ENCODE measurements at regions not wholly inside any gene's neighbourhood (a gene's known extent, or its start where the extent isn't known, plus 50 kb on each side); places are given as distances from the start of the nearest gene placed in this dataset.

GRCh38 chrX:124502166-124502565 is 155.8 kb downstream of the SH2D1A start:
- H3K4me1 ChIP-seq (ENCODE audit: control insufficient read depth, insufficient read depth, low read length), result no peaks in the 10 kb centered on the region
- FAIRE-seq (no peak), DNase-seq (ENCODE audit: low read depth, low spot score) (no peak), ATAC-seq (no peak)
- ChIA-PET RAD21 (ENCODE audit: unreplicated experiment) (interaction anchor here (2.1 to 2.8 kb wide), 2 partner anchors 9 to 13 kb away, joined by 8 to 16 read pairs; no protein-coding TSS in a partner anchor), CTCF (no interaction called here), SMC1A (ENCODE audit: uncharacterized antibody, unreplicated experiment) (interaction anchor here (1.3 to 7.4 kb wide), 2 partner anchors 9 to 14 kb away, joined by 4 to 44 read pairs; no protein-coding TSS in a partner anchor), POLR2A (no interaction called here)
- no peaks in the 10 kb centered on the region for H3K9me3 ChIP-seq (replicated peaks; ENCODE audit: control insufficient read depth, insufficient read depth, low read length)
- H2AFZ ChIP-seq (ENCODE audit: control insufficient read depth, low read depth, low read length), result no peak overlapping the region
- H3K9ac ChIP-seq (ENCODE audit: control insufficient read depth, insufficient read depth, low read length), result no peak overlapping the region
- no peak overlapping the region for H3K4me2 ChIP-seq (ENCODE audit: control insufficient read depth, insufficient read depth)
- no peak overlapping the region for H3K27ac ChIP-seq (ENCODE audit: control insufficient read depth, insufficient read depth)
- intact Hi-C loops (cut with micrococcal nuclease; ENCODE audit: unreplicated experiment) (no loop called here), in situ Hi-C loops (cut with MboI) (no loop called here)
- 0% methylated on average over 2 of the region's 2 CpGs for WGBS (ENCODE audit: insufficient coverage, insufficient replicate concordance, low lambda C conversion rate, missing lambda C conversion rate)
- no peaks in the 10 kb centered on the region; a peak in 1 of 4 replicates for H3K27me3 ChIP-seq (replicated peaks in 1 of 2; ENCODE audit: control insufficient read depth in 2 of 2, insufficient read depth in 2 of 2, low read length in 1 of 2)
- no peak overlapping the region for H3K4me3 ChIP-seq
- H3K79me2 ChIP-seq (ENCODE audit: control insufficient read depth, insufficient read depth, low read length), result no peaks in the 10 kb centered on the region
- no peaks in the 10 kb centered on the region for H4K20me1 ChIP-seq (ENCODE audit: control insufficient read depth, insufficient read depth)
- no peak for TF ChIP-seq HCFC1 (IDR thresholded peaks at IDR 0.05; ENCODE audit: low read length)
- TF ChIP-seq ATF7 (IDR thresholded peaks at IDR 0.05; ENCODE audit: low read depth), result 0 out of 2 replicates have a peak, but pooled peaks have one; percentile 31
- no peak for TF ChIP-seq KLF5 (IDR thresholded peaks at IDR 0.05; ENCODE audit: partially characterized antibody)
- peak; percentile 48; the same call in 1 of the 2 replicates for TF ChIP-seq DPF2 (IDR thresholded peaks at IDR 0.05)
- TF ChIP-seq SMAD5 (IDR thresholded peaks at IDR 0.05; ENCODE audit: low read depth), result no peak
- TF ChIP-seq HDAC2 (IDR thresholded peaks at IDR 0.05), result no peak
- TF ChIP-seq ASH2L (IDR thresholded peaks at IDR 0.05; ENCODE audit: borderline replicate concordance, low read depth), result no peak
- TF ChIP-seq ELK1 (IDR thresholded peaks at IDR 0.05; ENCODE audit: low read depth, low read length), result no peak
- TF ChIP-seq IKZF2 (IDR thresholded peaks at IDR 0.05), result peak; percentile 14 to 35; a peak in 2 of 4 replicates
- no peak for TF ChIP-seq CHD1 (IDR thresholded peaks at IDR 0.05; ENCODE audit: low read depth, low read length)
- TF ChIP-seq SMARCA5 (IDR thresholded peaks at IDR 0.05), result no peak
- TF ChIP-seq, protein P1, sequence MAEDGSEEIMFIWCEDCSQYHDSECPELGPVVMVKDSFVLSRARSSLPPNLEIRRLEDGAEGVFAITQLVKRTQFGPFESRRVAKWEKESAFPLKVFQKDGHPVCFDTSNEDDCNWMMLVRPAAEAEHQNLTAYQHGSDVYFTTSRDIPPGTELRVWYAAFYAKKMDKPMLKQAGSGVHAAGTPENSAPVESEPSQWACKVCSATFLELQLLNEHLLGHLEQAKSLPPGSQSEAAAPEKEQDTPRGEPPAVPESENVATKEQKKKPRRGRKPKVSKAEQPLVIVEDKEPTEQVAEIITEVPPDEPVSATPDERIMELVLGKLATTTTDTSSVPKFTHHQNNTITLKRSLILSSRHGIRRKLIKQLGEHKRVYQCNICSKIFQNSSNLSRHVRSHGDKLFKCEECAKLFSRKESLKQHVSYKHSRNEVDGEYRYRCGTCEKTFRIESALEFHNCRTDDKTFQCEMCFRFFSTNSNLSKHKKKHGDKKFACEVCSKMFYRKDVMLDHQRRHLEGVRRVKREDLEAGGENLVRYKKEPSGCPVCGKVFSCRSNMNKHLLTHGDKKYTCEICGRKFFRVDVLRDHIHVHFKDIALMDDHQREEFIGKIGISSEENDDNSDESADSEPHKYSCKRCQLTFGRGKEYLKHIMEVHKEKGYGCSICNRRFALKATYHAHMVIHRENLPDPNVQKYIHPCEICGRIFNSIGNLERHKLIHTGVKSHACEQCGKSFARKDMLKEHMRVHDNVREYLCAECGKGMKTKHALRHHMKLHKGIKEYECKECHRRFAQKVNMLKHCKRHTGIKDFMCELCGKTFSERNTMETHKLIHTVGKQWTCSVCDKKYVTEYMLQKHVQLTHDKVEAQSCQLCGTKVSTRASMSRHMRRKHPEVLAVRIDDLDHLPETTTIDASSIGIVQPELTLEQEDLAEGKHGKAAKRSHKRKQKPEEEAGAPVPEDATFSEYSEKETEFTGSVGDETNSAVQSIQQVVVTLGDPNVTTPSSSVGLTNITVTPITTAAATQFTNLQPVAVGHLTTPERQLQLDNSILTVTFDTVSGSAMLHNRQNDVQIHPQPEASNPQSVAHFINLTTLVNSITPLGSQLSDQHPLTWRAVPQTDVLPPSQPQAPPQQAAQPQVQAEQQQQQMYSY (CRISPR knock-in tag; IDR thresholded peaks at IDR 0.05), result no peak
- TF ChIP-seq BMI1 (IDR thresholded peaks at IDR 0.05; ENCODE audit: borderline replicate concordance), result peak; percentile 20; the same call in 1 of the 2 replicates
- peak; percentile 89 for TF ChIP-seq MTA2 (IDR thresholded peaks at IDR 0.05; ENCODE audit: low read depth)
- no TSS peak for BruUV-seq (replicated peaks)
- H3K36me3 ChIP-seq (ENCODE audit: control insufficient read depth in 2 of 2, insufficient read depth in 2 of 2, low read length in 1 of 2), result no peaks in the 10 kb centered on the region
